Dedifferentiated amniotic fluid mesenchymal stem cell (primary cell): ENCODE measurements at regions not wholly inside any gene's neighbourhood (a gene's known extent, or its start where the extent isn't known, plus 50 kb on each side); places are given as distances from the start of the nearest gene placed in this dataset.
"Not testable (repeated sequence)": the region's sequence is repeated elsewhere in the genome, so short reads cannot be mapped to it uniquely, and the experiment has no call there.

Experiments used
- DNase-seq: peaks from one replicate; pipeline ENCODE4 v3.0.0-alpha.2; 2016; ENCODE audit errors: extremely low spot score

GRCh38 chr2:163187995-163188655 lies 349.6 kb upstream of the KCNH7 start:
- DNase-seq: no peak

DNA sequence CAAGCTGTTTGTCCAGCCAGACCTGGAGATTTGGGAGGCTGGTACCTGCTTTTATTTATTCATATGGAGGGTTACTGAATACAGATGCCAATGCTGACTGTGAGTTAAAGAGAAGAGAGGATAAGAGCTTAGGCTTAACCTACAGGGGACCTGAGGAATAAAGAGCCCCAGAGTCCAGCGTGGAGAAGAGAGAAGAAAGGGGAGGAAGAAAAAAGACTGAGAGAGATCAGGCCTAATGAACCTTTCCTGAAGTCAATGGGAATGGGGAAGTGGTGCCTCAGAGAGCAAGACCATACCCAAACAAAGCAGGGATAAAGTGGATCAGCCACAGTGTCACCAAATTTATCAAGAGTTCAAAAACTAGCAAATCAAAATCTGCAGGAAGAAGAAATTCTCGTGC lies 348.6 kb upstream of the KCNH7 start:
- no peak for DNase-seq

DNA sequence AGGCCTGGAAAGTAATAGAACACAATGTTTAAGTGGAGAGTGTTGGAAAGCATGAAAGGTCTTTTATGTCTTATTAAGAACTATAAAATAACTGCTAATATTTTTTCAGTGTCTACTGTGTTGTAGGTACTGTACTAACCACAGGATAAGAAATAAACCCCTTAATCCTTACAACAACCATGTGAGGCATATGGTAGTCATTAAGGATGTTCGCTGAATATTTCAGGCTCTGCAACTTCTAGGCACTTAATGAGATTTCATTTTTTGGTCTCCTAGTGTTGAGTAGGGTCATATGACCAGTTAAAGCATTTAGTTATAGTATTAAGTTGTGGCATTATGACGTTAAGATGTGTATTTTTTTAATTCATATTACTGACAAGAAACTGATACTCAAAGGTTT lies 346.6 kb upstream of the KCNH7 start:
- no peak for DNase-seq

DNA sequence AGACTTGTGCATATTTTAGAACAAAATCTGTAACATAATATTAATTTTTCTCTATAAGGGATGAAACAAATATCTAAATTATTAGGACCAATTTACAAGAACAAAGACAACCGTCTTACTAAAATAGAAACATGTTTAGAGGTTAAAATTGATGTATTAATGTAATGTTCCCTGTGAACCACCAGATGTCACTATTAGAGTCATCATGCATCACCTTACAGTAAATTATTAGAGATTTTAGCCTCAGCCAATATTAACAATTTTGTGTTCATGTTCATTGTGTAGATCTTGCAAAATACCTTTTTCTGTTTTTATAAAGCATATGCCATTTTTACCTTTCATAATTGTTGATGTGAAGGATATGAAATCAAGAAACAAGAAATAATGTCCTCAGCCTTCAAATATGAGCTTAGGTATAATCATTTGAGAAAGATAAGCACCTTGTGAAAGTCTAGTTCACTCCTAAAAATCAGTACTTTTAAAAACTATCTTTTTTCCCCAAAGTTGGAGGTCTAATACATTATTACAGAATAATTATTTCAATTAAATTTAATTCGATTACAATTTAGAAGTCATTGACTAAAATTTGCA lies 344.3 kb upstream of the KCNH7 start:
- no peak for DNase-seq

GRCh38 chr2:163177592-163177991 lies 339.0 kb upstream of the KCNH7 start:
- no peak for DNase-seq

- no peak for DNase-seq
These were observed 336.7 kb upstream of the KCNH7 start for GRCh38 chr2:163175294-163175693.

DNA sequence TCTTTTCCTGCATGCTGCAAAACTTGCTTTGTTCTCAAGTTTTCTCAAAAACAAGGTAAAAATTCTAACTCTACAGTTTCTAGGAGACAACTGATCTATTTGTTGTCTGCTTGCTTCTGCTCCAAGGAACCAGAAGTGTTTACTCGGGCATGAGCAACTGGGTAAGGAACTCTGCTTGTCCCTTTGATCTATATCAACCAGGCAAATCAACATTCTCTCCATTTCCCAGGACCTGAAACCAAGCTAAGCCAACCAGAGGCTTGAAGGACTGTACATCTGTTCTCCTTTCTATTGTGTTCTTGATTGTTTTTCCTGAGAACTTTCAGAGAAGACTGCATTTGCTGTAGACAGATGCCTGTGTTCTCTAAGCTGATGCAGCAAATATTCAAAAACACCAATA lies 335.0 kb upstream of the KCNH7 start:
- no peak for DNase-seq

- DNase-seq: peak; percentile 29
These were observed 333.4 kb upstream of the KCNH7 start for GRCh38 chr2:163171786-163172530.

DNA sequence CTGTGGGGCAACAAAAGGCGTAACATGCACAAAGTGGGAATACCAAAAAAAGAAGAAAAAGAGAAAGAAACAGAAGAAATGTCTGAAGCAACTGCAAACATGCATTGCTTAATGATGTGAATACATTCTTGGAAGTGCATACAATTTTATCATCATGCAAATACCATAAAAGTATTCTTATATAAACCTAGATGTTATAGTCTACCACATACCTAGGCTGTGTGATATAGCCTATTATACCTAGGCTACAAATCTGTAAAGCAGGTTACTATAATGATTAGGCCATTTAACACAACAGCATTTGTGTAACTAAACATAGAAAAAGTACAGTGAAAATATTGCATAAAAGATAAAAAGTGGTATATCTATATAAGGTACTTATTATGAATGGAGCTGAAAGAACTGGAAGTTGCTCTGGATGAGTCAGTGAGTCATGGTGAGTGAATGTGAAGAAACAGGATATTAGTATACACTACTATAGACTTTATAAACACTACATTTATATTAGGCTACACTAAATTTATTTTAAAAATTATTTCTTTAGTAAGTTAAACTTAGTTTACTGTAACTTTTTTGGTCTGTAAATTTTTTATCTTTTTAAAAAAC lies 319.4 kb upstream of the KCNH7 start:
- peak; percentile 40 for DNase-seq

- DNase-seq: no peak
These were observed 318.8 kb upstream of the KCNH7 start for GRCh38 chr2:163157411-163157810.

DNA sequence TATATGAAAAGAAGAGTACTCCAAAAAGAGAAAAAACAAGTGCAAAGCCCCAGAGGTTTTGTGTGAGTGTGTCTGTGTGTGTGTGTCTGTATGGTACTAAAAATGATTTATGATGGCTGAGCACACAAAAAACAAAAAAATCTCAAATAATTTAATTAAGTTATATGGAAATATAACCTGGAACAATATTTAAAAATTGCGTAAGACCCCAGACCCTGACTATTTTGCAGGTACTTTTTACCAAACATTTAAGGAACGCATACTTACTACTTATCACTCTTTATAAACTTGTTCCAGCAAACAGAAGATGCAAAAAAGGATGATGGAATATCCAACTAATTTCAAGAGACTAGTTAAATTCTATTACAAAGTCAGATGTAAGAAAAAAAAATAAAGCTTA lies 317.4 kb upstream of the KCNH7 start:
- DNase-seq: no peak

- peak; percentile 33 for DNase-seq
These were observed 316.8 kb upstream of the KCNH7 start for GRCh38 chr2:163155279-163155883.

DNA sequence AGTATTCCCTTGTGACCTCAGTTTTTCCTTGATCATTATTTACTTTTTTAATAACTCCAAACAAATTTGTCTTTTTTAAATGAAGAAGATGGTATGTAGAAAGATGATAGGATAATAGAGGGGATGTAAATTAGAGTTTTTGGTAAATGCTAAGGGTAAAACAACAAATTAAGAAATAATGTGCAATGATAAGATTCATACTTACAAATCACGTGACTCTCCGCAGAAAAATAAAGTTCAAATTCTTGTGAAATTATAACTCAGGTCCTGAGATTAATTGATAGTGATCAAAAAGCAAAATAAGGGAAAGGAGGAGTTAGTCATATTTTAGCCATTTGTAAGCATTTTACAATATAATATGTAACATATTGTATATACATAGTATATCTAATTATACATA lies 304.1 kb upstream of the KCNH7 start:
- DNase-seq: no peak

DNA sequence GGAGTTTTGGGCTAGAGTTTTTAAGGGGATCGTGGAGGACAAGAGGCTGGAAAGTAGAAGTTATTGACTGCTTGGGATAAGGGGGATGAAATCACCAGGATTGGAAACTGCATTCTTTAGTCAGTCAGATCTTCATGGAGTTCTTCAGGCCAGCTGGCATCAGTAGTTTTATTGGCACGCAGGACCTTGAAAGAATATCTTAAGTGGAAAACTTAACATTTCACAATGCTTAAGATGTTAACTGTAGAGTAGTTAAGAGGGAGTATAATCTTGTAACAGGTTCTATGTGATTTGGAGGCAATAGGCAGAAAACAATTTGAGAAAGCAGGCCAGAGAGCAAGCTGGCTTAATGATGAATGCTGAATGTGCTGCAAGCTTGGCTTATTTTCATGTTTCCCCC lies 300.4 kb upstream of the KCNH7 start:
- no peak for DNase-seq

- no peak for DNase-seq
These were observed 296.7 kb upstream of the KCNH7 start for GRCh38 chr2:163135256-163135655.

- DNase-seq: no peak
These were observed 295.0 kb upstream of the KCNH7 start for GRCh38 chr2:163133602-163134001.

DNA sequence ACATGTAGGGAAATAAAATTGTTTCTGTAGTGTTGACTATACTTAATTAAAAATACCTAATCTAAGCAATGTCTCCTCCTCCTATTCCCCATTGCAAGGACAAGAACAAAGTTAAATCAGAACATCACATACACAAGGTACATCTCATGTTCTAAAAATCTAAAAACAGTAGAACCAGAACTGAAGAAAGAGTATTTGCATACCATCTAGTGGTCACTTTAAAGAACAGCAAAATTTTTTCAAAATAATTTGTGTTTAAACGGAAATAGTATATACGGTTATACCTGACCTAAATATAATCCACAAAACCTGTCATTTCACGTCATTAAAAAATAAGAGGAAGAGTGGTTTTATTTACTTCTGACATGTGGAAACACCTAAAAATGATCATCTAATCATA lies 294.3 kb upstream of the KCNH7 start:
- DNase-seq: no peak

DNA sequence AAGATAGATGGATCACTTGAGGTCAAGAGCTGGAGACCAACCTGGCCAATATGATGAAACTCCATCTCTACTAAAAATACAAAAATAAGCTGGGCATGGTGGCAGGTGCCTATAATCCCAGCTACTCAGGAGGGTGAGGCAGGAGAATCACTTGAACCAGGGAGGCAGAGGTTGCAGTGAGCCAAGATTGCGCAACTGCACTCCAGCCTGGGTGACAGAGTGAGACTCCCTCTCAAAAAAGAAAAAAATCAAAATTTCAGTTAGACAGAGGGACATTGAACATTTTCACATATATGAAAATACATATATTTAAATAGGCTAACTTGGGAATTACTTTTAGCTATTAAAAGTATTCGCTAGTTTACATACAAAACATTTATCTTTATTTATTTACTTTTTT lies 293.6 kb upstream of the KCNH7 start:
- not testable (repeated sequence) for DNase-seq

DNA sequence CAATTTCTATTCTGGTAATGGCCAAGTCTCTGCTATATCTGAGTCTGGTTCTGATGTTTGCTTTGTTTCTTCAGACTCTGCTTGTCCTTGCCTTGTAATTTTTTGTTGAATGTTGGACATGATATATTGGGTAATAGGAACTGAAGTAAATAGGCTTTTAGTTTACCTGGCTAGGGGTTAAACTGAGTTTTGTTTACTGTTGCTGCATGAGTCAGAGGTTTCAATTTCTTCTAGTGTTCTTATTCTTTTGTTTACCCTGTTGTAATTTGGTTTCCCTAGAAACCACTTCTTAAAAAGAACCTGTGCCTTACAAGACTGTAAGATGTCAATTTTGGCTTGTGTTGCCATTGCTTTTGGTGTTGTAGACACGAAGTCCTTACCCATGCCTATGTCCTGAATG lies 285.0 kb upstream of the KCNH7 start:
- no peak for DNase-seq

- DNase-seq: no peak
These were observed 283.7 kb upstream of the KCNH7 start for GRCh38 chr2:163122257-163122656.

- DNase-seq: no peak
These were observed 282.9 kb upstream of the KCNH7 start for GRCh38 chr2:163121483-163121882.

- DNase-seq: no peak
These were observed 281.4 kb upstream of the KCNH7 start for GRCh38 chr2:163119966-163120365.
